ENCODE measurements at regions not wholly inside any gene's neighbourhood (a gene's known extent, or its start where the extent isn't known, plus 50 kb on each side); places are given as distances from the start of the nearest gene placed in this dataset.

DNA sequence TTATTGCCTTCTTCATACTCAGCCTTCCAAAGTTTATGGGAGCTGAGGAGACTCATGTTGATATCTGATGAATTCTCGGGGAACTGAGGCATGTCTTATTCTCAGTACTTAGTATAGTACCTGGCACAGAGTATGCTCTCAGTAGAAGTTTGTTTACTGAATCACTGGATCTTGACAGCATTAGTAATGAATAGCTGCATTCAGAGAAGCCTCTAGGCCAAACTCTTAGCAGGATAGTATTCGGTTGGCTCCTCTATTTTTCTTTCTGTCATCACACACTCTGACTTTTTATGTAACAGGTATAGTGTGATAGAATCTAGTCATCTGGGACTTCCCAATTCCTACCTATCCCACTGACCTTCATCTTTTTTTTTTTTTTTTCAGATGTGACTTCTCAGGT lies 566.4 kb upstream of the MAN1A1 start (continued):
- TF ChIP-seq, protein P1, sequence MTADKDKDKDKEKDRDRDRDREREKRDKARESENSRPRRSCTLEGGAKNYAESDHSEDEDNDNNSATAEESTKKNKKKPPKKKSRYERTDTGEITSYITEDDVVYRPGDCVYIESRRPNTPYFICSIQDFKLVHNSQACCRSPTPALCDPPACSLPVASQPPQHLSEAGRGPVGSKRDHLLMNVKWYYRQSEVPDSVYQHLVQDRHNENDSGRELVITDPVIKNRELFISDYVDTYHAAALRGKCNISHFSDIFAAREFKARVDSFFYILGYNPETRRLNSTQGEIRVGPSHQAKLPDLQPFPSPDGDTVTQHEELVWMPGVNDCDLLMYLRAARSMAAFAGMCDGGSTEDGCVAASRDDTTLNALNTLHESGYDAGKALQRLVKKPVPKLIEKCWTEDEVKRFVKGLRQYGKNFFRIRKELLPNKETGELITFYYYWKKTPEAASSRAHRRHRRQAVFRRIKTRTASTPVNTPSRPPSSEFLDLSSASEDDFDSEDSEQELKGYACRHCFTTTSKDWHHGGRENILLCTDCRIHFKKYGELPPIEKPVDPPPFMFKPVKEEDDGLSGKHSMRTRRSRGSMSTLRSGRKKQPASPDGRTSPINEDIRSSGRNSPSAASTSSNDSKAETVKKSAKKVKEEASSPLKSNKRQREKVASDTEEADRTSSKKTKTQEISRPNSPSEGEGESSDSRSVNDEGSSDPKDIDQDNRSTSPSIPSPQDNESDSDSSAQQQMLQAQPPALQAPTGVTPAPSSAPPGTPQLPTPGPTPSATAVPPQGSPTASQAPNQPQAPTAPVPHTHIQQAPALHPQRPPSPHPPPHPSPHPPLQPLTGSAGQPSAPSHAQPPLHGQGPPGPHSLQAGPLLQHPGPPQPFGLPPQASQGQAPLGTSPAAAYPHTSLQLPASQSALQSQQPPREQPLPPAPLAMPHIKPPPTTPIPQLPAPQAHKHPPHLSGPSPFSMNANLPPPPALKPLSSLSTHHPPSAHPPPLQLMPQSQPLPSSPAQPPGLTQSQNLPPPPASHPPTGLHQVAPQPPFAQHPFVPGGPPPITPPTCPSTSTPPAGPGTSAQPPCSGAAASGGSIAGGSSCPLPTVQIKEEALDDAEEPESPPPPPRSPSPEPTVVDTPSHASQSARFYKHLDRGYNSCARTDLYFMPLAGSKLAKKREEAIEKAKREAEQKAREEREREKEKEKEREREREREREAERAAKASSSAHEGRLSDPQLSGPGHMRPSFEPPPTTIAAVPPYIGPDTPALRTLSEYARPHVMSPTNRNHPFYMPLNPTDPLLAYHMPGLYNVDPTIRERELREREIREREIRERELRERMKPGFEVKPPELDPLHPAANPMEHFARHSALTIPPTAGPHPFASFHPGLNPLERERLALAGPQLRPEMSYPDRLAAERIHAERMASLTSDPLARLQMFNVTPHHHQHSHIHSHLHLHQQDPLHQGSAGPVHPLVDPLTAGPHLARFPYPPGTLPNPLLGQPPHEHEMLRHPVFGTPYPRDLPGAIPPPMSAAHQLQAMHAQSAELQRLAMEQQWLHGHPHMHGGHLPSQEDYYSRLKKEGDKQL (CRISPR knock-in tag; IDR thresholded peaks at IDR 0.05; ENCODE audit: borderline replicate concordance) = no peak
- TF ChIP-seq U2AF2 (optimal IDR thresholded peaks at IDR 0.05; ENCODE audit: low read depth, low read length) (no peak), PHB2 (IDR thresholded peaks at IDR 0.05; ENCODE audit: low read depth) (no peak), ETV5 (CRISPR knock-in tag; IDR thresholded peaks at IDR 0.05; ENCODE audit: low read depth) (no peak), PTTG1 (tag; IDR thresholded peaks at IDR 0.05; ENCODE audit: low read depth) (no peak), PURB (CRISPR knock-in tag; IDR thresholded peaks at IDR 0.05; ENCODE audit: low read depth) (no peak), TCF3 (CRISPR knock-in tag; IDR thresholded peaks at IDR 0.05) (no peak), MAZ (CRISPR knock-in tag; conservative IDR thresholded peaks at IDR 0.05 in 1 of 2, IDR thresholded peaks at IDR 0.05 in 1 of 2) (no peak), ARID2 (IDR thresholded peaks at IDR 0.05) (no peak)
- TF ChIP-seq, protein P2, sequence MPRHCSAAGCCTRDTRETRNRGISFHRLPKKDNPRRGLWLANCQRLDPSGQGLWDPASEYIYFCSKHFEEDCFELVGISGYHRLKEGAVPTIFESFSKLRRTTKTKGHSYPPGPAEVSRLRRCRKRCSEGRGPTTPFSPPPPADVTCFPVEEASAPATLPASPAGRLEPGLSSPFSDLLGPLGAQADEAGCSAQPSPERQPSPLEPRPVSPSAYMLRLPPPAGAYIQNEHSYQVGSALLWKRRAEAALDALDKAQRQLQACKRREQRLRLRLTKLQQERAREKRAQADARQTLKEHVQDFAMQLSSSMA (CRISPR knock-in tag; IDR thresholded peaks at IDR 0.05) = no peak
- TF ChIP-seq, protein P3, sequence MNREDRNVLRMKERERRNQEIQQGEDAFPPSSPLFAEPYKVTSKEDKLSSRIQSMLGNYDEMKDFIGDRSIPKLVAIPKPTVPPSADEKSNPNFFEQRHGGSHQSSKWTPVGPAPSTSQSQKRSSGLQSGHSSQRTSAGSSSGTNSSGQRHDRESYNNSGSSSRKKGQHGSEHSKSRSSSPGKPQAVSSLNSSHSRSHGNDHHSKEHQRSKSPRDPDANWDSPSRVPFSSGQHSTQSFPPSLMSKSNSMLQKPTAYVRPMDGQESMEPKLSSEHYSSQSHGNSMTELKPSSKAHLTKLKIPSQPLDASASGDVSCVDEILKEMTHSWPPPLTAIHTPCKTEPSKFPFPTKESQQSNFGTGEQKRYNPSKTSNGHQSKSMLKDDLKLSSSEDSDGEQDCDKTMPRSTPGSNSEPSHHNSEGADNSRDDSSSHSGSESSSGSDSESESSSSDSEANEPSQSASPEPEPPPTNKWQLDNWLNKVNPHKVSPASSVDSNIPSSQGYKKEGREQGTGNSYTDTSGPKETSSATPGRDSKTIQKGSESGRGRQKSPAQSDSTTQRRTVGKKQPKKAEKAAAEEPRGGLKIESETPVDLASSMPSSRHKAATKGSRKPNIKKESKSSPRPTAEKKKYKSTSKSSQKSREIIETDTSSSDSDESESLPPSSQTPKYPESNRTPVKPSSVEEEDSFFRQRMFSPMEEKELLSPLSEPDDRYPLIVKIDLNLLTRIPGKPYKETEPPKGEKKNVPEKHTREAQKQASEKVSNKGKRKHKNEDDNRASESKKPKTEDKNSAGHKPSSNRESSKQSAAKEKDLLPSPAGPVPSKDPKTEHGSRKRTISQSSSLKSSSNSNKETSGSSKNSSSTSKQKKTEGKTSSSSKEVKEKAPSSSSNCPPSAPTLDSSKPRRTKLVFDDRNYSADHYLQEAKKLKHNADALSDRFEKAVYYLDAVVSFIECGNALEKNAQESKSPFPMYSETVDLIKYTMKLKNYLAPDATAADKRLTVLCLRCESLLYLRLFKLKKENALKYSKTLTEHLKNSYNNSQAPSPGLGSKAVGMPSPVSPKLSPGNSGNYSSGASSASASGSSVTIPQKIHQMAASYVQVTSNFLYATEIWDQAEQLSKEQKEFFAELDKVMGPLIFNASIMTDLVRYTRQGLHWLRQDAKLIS (CRISPR knock-in tag; IDR thresholded peaks at IDR 0.05) = no peak
- TF ChIP-seq, protein P4, sequence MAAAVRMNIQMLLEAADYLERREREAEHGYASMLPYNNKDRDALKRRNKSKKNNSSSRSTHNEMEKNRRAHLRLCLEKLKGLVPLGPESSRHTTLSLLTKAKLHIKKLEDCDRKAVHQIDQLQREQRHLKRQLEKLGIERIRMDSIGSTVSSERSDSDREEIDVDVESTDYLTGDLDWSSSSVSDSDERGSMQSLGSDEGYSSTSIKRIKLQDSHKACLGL (CRISPR knock-in tag; IDR thresholded peaks at IDR 0.05; ENCODE audit: borderline replicate concordance, poor library complexity, severe bottlenecking) = no peak
- TF ChIP-seq, protein P5, sequence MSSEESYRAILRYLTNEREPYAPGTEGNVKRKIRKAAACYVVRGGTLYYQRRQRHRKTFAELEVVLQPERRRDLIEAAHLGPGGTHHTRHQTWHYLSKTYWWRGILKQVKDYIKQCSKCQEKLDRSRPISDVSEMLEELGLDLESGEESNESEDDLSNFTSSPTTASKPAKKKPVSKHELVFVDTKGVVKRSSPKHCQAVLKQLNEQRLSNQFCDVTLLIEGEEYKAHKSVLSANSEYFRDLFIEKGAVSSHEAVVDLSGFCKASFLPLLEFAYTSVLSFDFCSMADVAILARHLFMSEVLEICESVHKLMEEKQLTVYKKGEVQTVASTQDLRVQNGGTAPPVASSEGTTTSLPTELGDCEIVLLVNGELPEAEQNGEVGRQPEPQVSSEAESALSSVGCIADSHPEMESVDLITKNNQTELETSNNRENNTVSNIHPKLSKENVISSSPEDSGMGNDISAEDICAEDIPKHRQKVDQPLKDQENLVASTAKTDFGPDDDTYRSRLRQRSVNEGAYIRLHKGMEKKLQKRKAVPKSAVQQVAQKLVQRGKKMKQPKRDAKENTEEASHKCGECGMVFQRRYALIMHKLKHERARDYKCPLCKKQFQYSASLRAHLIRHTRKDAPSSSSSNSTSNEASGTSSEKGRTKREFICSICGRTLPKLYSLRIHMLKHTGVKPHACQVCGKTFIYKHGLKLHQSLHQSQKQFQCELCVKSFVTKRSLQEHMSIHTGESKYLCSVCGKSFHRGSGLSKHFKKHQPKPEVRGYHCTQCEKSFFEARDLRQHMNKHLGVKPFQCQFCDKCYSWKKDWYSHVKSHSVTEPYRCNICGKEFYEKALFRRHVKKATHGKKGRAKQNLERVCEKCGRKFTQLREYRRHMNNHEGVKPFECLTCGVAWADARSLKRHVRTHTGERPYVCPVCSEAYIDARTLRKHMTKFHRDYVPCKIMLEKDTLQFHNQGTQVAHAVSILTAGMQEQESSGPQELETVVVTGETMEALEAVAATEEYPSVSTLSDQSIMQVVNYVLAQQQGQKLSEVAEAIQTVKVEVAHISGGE (CRISPR knock-in tag; IDR thresholded peaks at IDR 0.05) = no peak
